A549 (cell line): ENCODE measurements at regions not wholly inside any gene's neighbourhood (a gene's known extent, or its start where the extent isn't known, plus 50 kb on each side); places are given as distances from the start of the nearest gene placed in this dataset.

ENCODE experiments used
- BHLHE40 ChIP-seq: IDR thresholded peaks from 2 replicates; pipeline ENCODE4 v1.6.1; 2012; ENCODE audit warnings: low read depth, low read length, inconsistent platforms
- CEBPB ChIP-seq, 2 experiments: fragments of >200 bp in 1 of 2; sonication (Bioruptor Twin) in 1 of 2; formaldehyde crosslinking in 1 of 2; IDR thresholded peaks; 2 replicates each; pipeline ENCODE4 v1.6.1; 2012 to 2016
- CHD4 ChIP-seq: fragments of 200-600 bp; sonication (generic); IDR thresholded peaks from 2 replicates; pipeline ENCODE4 v1.6.1; 2016; ENCODE audit warnings: antibody characterized with exemption, mild to moderate bottlenecking, borderline replicate concordance
- EP300 ChIP-seq, 2 experiments: fragments of >200 bp; sonication (Bioruptor Twin); formaldehyde crosslinking; IDR thresholded peaks; 2 replicates in 1 of 2; 3 replicates in 1 of 2; pipeline ENCODE4 v1.6.1; 2016 to 2017
- HEYL ChIP-seq: fragments of 250-450 bp; sonication (Bioruptor Pico); IDR thresholded peaks from 2 replicates; pipeline ENCODE4 v1.8.0; 2021; ENCODE audit warnings: mild to moderate bottlenecking, moderate library complexity
- JUNB ChIP-seq: fragments of >200 bp; sonication (Bioruptor Twin); formaldehyde crosslinking; IDR thresholded peaks from 2 replicates; pipeline ENCODE4 v1.6.1; 2016
- MYC ChIP-seq: IDR thresholded peaks from 2 replicates; pipeline ENCODE4 v1.6.1; 2012; ENCODE audit warnings: mild to moderate bottlenecking, inconsistent platforms, low read length, improper control_type of control experiment, borderline replicate concordance
- POLR2A ChIP-seq: IDR thresholded peaks from 2 replicates; pipeline ENCODE4 v1.6.1; 2012; ENCODE audit warnings: mild to moderate bottlenecking, low read length
- RARB ChIP-seq: fragments of 250-450 bp; sonication (Bioruptor Pico); IDR thresholded peaks from 2 replicates; pipeline ENCODE4 v1.8.0; 2021; ENCODE audit warnings: mild to moderate bottlenecking, moderate library complexity
- SMC3 ChIP-seq: fragments of >200 bp; sonication (Bioruptor Twin); formaldehyde crosslinking; IDR thresholded peaks from 3 replicates; pipeline ENCODE4 v1.6.1; 2018; ENCODE audit warnings: inconsistent platforms
- TF ChIP-seq, protein P1 (sequence below): IDR thresholded peaks from 2 replicates; pipeline ENCODE4 v1.6.1; 2012
- TF ChIP-seq, protein P2 (sequence below): fragments of >200 bp; sonication (Bioruptor Twin); formaldehyde crosslinking; IDR thresholded peaks from 3 replicates; pipeline ENCODE4 v1.5.1; 2016
- TF ChIP-seq, protein P3 (sequence below): fragments of 450-650 bp; IDR thresholded peaks from 2 replicates; pipeline ENCODE4 v1.6.1; 2014; ENCODE audit warnings: antibody characterized with exemption
- TF ChIP-seq, protein P4 (sequence below): fragments of 200-600 bp; sonication (generic); IDR thresholded peaks from 2 replicates; pipeline ENCODE4 v1.6.1; 2016; ENCODE audit warnings: antibody characterized with exemption, mild to moderate bottlenecking, moderate library complexity

DNA sequence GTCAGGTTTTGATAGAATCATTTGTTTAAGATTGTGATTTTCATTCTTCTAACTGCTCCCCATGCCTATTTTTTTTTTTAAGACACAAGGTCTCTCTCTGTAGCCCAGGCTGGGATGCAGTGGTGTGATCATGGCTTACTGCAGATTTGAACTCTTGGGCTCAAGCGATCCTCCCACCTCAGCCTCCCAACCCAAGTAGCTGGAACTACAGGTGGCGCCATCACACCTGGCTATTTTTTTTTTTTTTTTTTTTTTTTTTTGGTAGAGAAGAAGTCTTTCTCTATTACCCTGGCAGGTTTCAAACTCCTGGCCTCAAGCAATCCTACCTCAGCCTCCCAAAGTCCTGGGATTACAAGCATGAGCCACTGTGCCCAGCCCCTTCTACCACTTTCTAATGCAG, 223.3 kb downstream of the CBLN1 start:
- TF ChIP-seq JUNB (no peak), RARB (no peak), BHLHE40 (no peak), MYC (no peak), CHD4 (no peak), HEYL (CRISPR knock-in tag) (no peak), EP300 (IDR thresholded peaks at IDR 0.05) (no peak), CEBPB (IDR thresholded peaks at IDR 0.05) (no peak), SMC3 (no peak), POLR2A (no peak)
- TF ChIP-seq, protein P1, sequence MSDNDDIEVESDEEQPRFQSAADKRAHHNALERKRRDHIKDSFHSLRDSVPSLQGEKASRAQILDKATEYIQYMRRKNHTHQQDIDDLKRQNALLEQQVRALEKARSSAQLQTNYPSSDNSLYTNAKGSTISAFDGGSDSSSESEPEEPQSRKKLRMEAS: no peak
- TF ChIP-seq, protein P2, sequence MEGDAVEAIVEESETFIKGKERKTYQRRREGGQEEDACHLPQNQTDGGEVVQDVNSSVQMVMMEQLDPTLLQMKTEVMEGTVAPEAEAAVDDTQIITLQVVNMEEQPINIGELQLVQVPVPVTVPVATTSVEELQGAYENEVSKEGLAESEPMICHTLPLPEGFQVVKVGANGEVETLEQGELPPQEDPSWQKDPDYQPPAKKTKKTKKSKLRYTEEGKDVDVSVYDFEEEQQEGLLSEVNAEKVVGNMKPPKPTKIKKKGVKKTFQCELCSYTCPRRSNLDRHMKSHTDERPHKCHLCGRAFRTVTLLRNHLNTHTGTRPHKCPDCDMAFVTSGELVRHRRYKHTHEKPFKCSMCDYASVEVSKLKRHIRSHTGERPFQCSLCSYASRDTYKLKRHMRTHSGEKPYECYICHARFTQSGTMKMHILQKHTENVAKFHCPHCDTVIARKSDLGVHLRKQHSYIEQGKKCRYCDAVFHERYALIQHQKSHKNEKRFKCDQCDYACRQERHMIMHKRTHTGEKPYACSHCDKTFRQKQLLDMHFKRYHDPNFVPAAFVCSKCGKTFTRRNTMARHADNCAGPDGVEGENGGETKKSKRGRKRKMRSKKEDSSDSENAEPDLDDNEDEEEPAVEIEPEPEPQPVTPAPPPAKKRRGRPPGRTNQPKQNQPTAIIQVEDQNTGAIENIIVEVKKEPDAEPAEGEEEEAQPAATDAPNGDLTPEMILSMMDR: no peak
- TF ChIP-seq, protein P3, sequence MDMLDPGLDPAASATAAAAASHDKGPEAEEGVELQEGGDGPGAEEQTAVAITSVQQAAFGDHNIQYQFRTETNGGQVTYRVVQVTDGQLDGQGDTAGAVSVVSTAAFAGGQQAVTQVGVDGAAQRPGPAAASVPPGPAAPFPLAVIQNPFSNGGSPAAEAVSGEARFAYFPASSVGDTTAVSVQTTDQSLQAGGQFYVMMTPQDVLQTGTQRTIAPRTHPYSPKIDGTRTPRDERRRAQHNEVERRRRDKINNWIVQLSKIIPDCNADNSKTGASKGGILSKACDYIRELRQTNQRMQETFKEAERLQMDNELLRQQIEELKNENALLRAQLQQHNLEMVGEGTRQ: no peak
- TF ChIP-seq, protein P4, sequence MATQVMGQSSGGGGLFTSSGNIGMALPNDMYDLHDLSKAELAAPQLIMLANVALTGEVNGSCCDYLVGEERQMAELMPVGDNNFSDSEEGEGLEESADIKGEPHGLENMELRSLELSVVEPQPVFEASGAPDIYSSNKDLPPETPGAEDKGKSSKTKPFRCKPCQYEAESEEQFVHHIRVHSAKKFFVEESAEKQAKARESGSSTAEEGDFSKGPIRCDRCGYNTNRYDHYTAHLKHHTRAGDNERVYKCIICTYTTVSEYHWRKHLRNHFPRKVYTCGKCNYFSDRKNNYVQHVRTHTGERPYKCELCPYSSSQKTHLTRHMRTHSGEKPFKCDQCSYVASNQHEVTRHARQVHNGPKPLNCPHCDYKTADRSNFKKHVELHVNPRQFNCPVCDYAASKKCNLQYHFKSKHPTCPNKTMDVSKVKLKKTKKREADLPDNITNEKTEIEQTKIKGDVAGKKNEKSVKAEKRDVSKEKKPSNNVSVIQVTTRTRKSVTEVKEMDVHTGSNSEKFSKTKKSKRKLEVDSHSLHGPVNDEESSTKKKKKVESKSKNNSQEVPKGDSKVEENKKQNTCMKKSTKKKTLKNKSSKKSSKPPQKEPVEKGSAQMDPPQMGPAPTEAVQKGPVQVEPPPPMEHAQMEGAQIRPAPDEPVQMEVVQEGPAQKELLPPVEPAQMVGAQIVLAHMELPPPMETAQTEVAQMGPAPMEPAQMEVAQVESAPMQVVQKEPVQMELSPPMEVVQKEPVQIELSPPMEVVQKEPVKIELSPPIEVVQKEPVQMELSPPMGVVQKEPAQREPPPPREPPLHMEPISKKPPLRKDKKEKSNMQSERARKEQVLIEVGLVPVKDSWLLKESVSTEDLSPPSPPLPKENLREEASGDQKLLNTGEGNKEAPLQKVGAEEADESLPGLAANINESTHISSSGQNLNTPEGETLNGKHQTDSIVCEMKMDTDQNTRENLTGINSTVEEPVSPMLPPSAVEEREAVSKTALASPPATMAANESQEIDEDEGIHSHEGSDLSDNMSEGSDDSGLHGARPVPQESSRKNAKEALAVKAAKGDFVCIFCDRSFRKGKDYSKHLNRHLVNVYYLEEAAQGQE: no peak
